ENCODE measurements at regions not wholly inside any gene's neighbourhood (a gene's known extent, or its start where the extent isn't known, plus 50 kb on each side); places are given as distances from the start of the nearest gene placed in this dataset.
A peak's percentile ranks its signal among the peaks of the same experiment; 100 is the strongest.

GRCh38 chr2:147247749-147248148, 597.1 kb upstream of the ACVR2A start:
- ATAC-seq = no peak
- Mint-ChIP-seq H3K27me3 (no peaks in the 10 kb centered on the region), H3K27ac (no peak overlapping the region)

GRCh38 chr2:147242445-147242844, 602.4 kb upstream of the ACVR2A start:
- Mint-ChIP-seq H3K27ac (no peak overlapping the region), H3K4me1 (no peaks in the 10 kb centered on the region), H3K36me3 (ENCODE audit: low read depth) (no peaks in the 10 kb centered on the region), H3K27me3 (no peaks in the 10 kb centered on the region), H3K4me3 (no peak overlapping the region), H3K9me3 (no peaks in the 10 kb centered on the region)
- ATAC-seq (no peak), DNase-seq (no peak)

More at GRCh38 chr2:147247749-147248148, 597.1 kb upstream of the ACVR2A start:
- no peak for DNase-seq
- Mint-ChIP-seq H3K36me3 (ENCODE audit: low read depth) (no peaks in the 10 kb centered on the region), H3K9me3 (peaks cover 8% of the 10 kb centered on the region), H3K4me1 (no peaks in the 10 kb centered on the region), H3K4me3 (no peak overlapping the region)

GRCh38 chr2:147236601-147237000, 608.2 kb upstream of the ACVR2A start:
- Mint-ChIP-seq H3K4me3 (no peak overlapping the region), H3K4me1 (peaks cover 2% of the 10 kb centered on the region), H3K27me3 (no peaks in the 10 kb centered on the region), H3K36me3 (ENCODE audit: low read depth) (no peaks in the 10 kb centered on the region), H3K27ac (no peak overlapping the region), H3K9me3 (no peaks in the 10 kb centered on the region)
- ATAC-seq (no peak), DNase-seq (no peak)

GRCh38 chr2:147232225-147232669, 612.6 kb upstream of the ACVR2A start:
- H3K27ac Mint-ChIP-seq = no peak overlapping the region
- no peak overlapping the region for H3K4me3 Mint-ChIP-seq

GRCh38 chr2:147231607-147232006, 613.2 kb upstream of the ACVR2A start:
- Mint-ChIP-seq H3K27ac (no peak overlapping the region), H3K9me3 (no peaks in the 10 kb centered on the region), H3K27me3 (peaks cover 2% of the 10 kb centered on the region)

More at GRCh38 chr2:147232225-147232669, 612.6 kb upstream of the ACVR2A start:
- Mint-ChIP-seq H3K4me1 (peaks cover 5% of the 10 kb centered on the region), H3K36me3 (ENCODE audit: low read depth) (no peaks in the 10 kb centered on the region), H3K9me3 (no peaks in the 10 kb centered on the region), H3K27me3 (peaks cover 2% of the 10 kb centered on the region)
- ATAC-seq (no peak), DNase-seq (no peak)

GRCh38 chr2:147231081-147231480, 613.7 kb upstream of the ACVR2A start:
- no peaks in the 10 kb centered on the region for H3K9me3 Mint-ChIP-seq
- DNase-seq (no peak), ATAC-seq (no peak)

More at GRCh38 chr2:147231607-147232006, 613.2 kb upstream of the ACVR2A start:
- H3K4me3 Mint-ChIP-seq = no peak overlapping the region
- peak; percentile 43 for ATAC-seq
- DNase-seq = no peak
- peaks cover 5% of the 10 kb centered on the region for H3K4me1 Mint-ChIP-seq
- H3K36me3 Mint-ChIP-seq (ENCODE audit: low read depth) = no peaks in the 10 kb centered on the region

GRCh38 chr2:147227313-147227712, 617.5 kb upstream of the ACVR2A start:
- Mint-ChIP-seq H3K27ac (no peak overlapping the region), H3K4me3 (no peak overlapping the region), H3K9me3 (no peaks in the 10 kb centered on the region), H3K4me1 (peaks cover 3% of the 10 kb centered on the region), H3K36me3 (ENCODE audit: low read depth) (no peaks in the 10 kb centered on the region), H3K27me3 (peaks cover 2% of the 10 kb centered on the region)
- no peak for DNase-seq
- ATAC-seq = no peak

More at GRCh38 chr2:147231081-147231480, 613.7 kb upstream of the ACVR2A start:
- H3K27me3 Mint-ChIP-seq = peaks cover 2% of the 10 kb centered on the region
- H3K27ac Mint-ChIP-seq = no peak overlapping the region
- no peak overlapping the region for H3K4me3 Mint-ChIP-seq
- H3K4me1 Mint-ChIP-seq = peaks cover 5% of the 10 kb centered on the region
- H3K36me3 Mint-ChIP-seq (ENCODE audit: low read depth) = no peaks in the 10 kb centered on the region

- peaks cover 8% of the 10 kb centered on the region for H3K9me3 Mint-ChIP-seq
- H3K4me1 Mint-ChIP-seq = no peaks in the 10 kb centered on the region
- H3K36me3 Mint-ChIP-seq (ENCODE audit: low read depth) = no peaks in the 10 kb centered on the region
- no peak for DNase-seq
- no peak for ATAC-seq
- no peak overlapping the region for H3K4me3 Mint-ChIP-seq
- H3K27me3 Mint-ChIP-seq = peaks cover 2% of the 10 kb centered on the region
- no peak overlapping the region for H3K27ac Mint-ChIP-seq
Measured at GRCh38 chr2:147224070-147224469, 620.8 kb upstream of the ACVR2A start.

GRCh38 chr2:147223553-147224060, 621.2 kb upstream of the ACVR2A start:
- Mint-ChIP-seq H3K36me3 (ENCODE audit: low read depth) (no peaks in the 10 kb centered on the region), H3K4me1 (no peaks in the 10 kb centered on the region), H3K4me3 (no peak overlapping the region), H3K9me3 (peaks cover 12% of the 10 kb centered on the region), H3K27me3 (no peaks in the 10 kb centered on the region), H3K27ac (no peak overlapping the region)
- ATAC-seq (no peak), DNase-seq (no peak)

GRCh38 chr2:147223119-147223518, 621.7 kb upstream of the ACVR2A start:
- H3K36me3 Mint-ChIP-seq (ENCODE audit: low read depth) = no peaks in the 10 kb centered on the region
- ATAC-seq (no peak), DNase-seq (no peak)
- no peaks in the 10 kb centered on the region for H3K27me3 Mint-ChIP-seq
- no peaks in the 10 kb centered on the region for H3K4me1 Mint-ChIP-seq
- H3K9me3 Mint-ChIP-seq = peaks cover 13% of the 10 kb centered on the region
- no peak overlapping the region for H3K27ac Mint-ChIP-seq
- no peak overlapping the region for H3K4me3 Mint-ChIP-seq

- H3K9me3 Mint-ChIP-seq = peaks cover 13% of the 10 kb centered on the region
- no peak for ATAC-seq
- DNase-seq = no peak
- no peak overlapping the region for H3K27ac Mint-ChIP-seq
- no peaks in the 10 kb centered on the region for H3K4me1 Mint-ChIP-seq
- H3K36me3 Mint-ChIP-seq (ENCODE audit: low read depth) = no peaks in the 10 kb centered on the region
- H3K27me3 Mint-ChIP-seq = no peaks in the 10 kb centered on the region
- no peak overlapping the region for H3K4me3 Mint-ChIP-seq
Measured at GRCh38 chr2:147222506-147222905, 622.3 kb upstream of the ACVR2A start.

GRCh38 chr2:147214914-147215313, 629.9 kb upstream of the ACVR2A start:
- H3K4me3 Mint-ChIP-seq = no peak overlapping the region
- no peak overlapping the region for H3K27ac Mint-ChIP-seq
- ATAC-seq (no peak), DNase-seq (no peak)
- H3K36me3 Mint-ChIP-seq (ENCODE audit: low read depth) = no peaks in the 10 kb centered on the region
- peaks cover 14% of the 10 kb centered on the region for H3K9me3 Mint-ChIP-seq
- no peaks in the 10 kb centered on the region for H3K4me1 Mint-ChIP-seq
- peaks cover 2% of the 10 kb centered on the region for H3K27me3 Mint-ChIP-seq

- H3K9me3 Mint-ChIP-seq = peaks cover 5% of the 10 kb centered on the region
- H3K27ac Mint-ChIP-seq = no peak overlapping the region
- ATAC-seq (no peak), DNase-seq (no peak)
- H3K4me3 Mint-ChIP-seq = no peak overlapping the region
- H3K4me1 Mint-ChIP-seq = no peaks in the 10 kb centered on the region
- H3K27me3 Mint-ChIP-seq = peaks cover 2% of the 10 kb centered on the region
- no peaks in the 10 kb centered on the region for H3K36me3 Mint-ChIP-seq (ENCODE audit: low read depth)
Measured at GRCh38 chr2:147211484-147211883, 633.3 kb upstream of the ACVR2A start.

GRCh38 chr2:147204102-147204501, 640.7 kb upstream of the ACVR2A start:
- no peaks in the 10 kb centered on the region for H3K4me1 Mint-ChIP-seq
- no peaks in the 10 kb centered on the region for H3K27me3 Mint-ChIP-seq
- ATAC-seq = no peak
- no peak overlapping the region for H3K27ac Mint-ChIP-seq
- H3K9me3 Mint-ChIP-seq = peaks cover 8% of the 10 kb centered on the region
- DNase-seq = no peak
- H3K36me3 Mint-ChIP-seq (ENCODE audit: low read depth) = no peaks in the 10 kb centered on the region
- no peak overlapping the region for H3K4me3 Mint-ChIP-seq

GRCh38 chr2:147198651-147199171, 646.1 kb upstream of the ACVR2A start:
- no peak for ATAC-seq
- no peak overlapping the region for H3K4me3 Mint-ChIP-seq
- no peak overlapping the region for H3K27ac Mint-ChIP-seq
- no peaks in the 10 kb centered on the region for H3K27me3 Mint-ChIP-seq
- no peaks in the 10 kb centered on the region for H3K36me3 Mint-ChIP-seq (ENCODE audit: low read depth)
- no peaks in the 10 kb centered on the region for H3K9me3 Mint-ChIP-seq
- no peaks in the 10 kb centered on the region for H3K4me1 Mint-ChIP-seq
- DNase-seq = no peak
